D721Med (cell line): ENCODE measurements at regions not wholly inside any gene's neighbourhood (a gene's known extent, or its start where the extent isn't known, plus 50 kb on each side); places are given as distances from the start of the nearest gene placed in this dataset.

ENCODE experiments used
- DNase-seq: peaks from one replicate; pipeline ENCODE4 v3.0.0; 2011; ENCODE audit warnings: low spot score; ENCODE audit not compliant: insufficient read length
- FAIRE-seq: peaks from 2 replicates; lab custom pipeline; 2011; peaks lifted over from hg19 to GRCh38; lab: Jason Lieb, UNC
- TF ChIP-seq, protein P1 (sequence below): IDR thresholded peaks from 2 replicates; pipeline ENCODE4 v1.5.1; 2012; ENCODE audit warnings: mild to moderate bottlenecking, control low read depth; ENCODE audit not compliant: insufficient read depth; ENCODE audit errors: missing control alignments

DNA sequence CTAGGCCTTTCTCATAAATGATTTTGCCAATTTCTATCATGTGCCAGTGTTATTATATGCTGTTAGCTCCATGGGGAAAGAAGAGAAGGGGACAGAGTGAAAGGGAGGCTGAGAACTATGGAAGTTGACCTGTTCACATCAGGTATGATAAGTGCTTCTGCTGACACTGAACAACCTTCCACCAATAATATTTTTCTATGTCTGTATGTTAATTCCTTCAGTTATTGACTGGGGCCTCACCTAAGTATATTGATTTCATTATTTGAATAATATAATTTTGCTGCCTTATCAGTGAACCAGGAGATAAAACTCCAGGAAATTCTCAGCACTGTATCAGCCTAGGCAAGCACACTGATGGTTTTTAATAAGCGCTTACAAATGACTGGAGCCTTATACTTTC is 262.8 kb downstream of the SNCA start:
- no peak for FAIRE-seq
- TF ChIP-seq, protein P1, sequence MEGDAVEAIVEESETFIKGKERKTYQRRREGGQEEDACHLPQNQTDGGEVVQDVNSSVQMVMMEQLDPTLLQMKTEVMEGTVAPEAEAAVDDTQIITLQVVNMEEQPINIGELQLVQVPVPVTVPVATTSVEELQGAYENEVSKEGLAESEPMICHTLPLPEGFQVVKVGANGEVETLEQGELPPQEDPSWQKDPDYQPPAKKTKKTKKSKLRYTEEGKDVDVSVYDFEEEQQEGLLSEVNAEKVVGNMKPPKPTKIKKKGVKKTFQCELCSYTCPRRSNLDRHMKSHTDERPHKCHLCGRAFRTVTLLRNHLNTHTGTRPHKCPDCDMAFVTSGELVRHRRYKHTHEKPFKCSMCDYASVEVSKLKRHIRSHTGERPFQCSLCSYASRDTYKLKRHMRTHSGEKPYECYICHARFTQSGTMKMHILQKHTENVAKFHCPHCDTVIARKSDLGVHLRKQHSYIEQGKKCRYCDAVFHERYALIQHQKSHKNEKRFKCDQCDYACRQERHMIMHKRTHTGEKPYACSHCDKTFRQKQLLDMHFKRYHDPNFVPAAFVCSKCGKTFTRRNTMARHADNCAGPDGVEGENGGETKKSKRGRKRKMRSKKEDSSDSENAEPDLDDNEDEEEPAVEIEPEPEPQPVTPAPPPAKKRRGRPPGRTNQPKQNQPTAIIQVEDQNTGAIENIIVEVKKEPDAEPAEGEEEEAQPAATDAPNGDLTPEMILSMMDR = no peak
- no peak for DNase-seq

DNA sequence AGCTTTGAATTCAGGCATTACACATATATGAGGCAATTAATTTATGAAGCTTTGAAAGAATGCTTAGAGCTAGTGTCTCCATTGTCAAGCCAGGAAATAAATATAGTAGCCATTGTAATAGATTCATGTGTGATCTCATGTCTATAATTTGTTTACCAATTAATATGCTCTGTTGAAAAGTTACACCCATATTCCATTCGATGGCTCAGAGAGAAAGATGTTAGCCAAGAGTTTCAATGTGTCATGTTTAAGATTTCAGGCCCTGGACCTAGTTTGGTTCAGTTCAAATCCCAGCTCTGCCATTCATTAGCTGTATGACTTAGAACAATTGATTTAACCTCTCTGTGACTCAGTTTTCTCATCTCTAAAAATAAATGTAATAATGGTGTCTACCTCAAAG is 263.3 kb downstream of the SNCA start:
- DNase-seq (no peak), FAIRE-seq (no peak)
- TF ChIP-seq, protein P1 = no peak

DNA sequence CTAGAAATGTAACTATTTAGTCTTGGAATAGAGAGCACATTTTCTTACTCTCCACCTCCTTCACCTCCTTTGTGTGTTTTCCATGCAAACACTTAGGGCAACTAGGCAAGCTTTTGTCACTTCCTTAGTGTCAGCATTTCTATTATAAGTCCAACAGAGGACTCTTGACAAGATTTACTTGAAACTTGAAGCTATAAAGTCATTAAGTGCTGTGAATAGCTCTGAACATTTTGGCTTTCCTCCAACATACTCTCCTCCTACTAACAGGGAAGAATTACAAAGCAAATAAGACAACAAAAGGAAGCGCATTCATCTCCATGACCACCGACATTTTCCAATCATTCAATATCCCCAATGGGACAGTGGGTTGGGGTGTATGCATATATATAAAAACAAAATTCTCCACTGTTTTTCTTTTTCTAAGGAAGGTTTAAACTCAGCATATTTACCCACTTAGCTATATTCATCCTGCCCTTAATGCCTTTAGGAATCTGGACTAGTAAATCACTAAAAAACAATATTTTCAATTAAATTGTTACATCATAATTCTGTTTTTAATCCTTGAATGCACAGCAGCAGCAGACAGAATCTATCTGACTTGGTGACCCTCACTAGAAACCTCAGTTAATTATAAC is 264.6 kb downstream of the SNCA start:
- DNase-seq = no peak
- TF ChIP-seq, protein P1 = no peak
- no peak for FAIRE-seq

DNA sequence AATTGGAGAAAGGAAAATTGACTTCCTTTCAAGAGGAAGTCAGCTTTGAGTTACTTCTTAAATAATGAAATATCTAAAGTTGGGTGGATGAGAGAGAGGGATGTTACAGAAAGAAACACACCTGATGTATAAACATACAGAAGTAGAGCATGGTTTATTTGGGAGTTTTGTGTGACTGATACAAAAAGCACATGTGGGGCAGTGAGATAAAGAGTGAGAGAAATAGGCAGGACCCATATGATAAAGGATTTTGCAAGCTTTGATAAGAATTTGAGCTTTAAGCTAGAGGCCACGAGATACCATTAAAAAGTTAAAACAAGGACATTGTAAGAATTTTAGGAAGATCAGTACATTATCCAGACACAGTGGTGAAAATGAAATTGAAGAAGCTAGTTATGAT is 263.3 kb upstream of the GPRIN3 start:
- TF ChIP-seq, protein P1 = no peak
- DNase-seq (no peak), FAIRE-seq (no peak)

DNA sequence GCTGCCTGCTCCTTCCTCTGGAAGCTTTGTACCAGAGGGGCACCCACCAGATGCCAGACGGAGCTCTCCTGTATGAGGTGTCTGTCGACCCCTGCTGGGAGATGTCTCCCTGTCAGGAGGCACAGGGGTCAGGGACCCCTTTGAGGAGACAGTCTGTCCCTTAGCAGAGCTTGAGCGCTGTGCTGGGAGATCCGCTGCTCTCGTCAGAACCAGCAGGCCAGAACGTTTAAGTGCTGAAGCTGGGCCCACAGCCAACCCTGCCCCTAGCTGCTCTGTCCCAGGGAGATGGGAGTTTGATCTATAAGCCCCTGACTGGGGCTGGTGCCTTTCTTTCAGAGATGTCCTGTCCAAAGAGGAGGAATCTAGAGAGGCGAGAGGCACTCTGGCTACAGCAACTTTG is 260.3 kb upstream of the GPRIN3 start:
- no peak for FAIRE-seq
- TF ChIP-seq, protein P1 = no peak
- DNase-seq = no peak

DNA sequence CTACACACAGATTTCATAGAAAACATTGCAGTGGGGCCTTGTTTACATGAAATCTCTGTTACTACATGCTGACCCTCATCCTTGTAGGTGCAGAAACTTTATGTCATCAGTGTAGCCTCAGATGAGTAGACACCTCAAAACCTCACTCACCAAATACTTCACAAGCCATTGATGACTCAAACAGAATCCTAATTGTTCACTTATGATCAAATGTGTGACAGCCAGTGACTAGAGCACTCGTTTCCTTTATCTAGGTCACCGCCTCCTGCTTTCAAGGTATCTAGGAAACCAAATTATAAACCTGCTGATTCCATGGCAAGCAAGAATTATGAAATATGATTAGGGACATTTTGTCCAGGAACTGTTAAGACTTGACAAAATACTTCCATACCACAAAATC is 255.8 kb upstream of the GPRIN3 start:
- FAIRE-seq (no peak), DNase-seq (no peak)
- TF ChIP-seq, protein P1 = no peak

DNA sequence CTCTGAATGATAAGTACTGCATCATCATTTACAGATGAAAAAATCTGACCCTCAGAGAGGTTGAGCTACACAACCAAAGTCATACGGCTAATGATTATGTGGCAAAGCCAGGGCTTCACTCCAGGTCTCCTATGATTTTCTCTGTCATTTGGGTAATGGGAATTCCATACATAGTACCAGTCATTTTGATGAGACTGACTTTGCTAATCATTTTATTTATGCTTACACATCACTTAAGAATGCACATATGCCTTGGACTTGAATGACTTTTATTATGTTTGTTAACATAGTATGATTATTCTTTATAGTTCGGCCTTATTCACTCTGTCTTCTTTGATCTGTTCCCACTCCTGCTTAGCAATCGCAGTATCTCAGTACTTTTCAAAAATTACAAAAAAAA is 255.1 kb upstream of the GPRIN3 start:
- FAIRE-seq (no peak), DNase-seq (no peak)
- TF ChIP-seq, protein P1 = no peak
